ENCODE measurements at regions not wholly inside any gene's neighbourhood (a gene's known extent, or its start where the extent isn't known, plus 50 kb on each side); places are given as distances from the start of the nearest gene placed in this dataset.
"Not testable (repeated sequence)": the region's sequence is repeated elsewhere in the genome, so short reads cannot be mapped to it uniquely, and the experiment has no call there.

DNA sequence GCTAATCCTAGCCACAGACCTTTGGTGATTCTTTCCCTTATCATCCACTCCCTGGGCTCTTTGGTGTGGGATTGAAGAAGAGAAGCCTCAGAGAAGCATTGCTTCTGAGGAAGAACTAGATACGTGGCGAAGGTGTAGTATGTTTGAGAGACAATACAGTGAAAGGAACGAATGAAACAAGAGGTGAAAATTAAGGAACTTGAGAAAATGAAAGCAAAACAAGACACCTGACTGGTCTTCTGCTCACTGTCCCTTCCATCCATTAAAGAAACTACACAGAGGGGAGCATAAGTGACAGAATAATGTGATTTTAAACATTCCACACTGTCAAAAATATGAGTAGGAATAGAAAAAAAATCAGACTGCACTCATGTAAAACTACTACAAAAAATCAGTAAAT, 219.6 kb upstream of the NPSR1 start:
- no peak for TF ChIP-seq CTCF (IDR thresholded peaks at IDR 0.05; ENCODE audit: insufficient read depth in 1 of 2, low read depth in 1 of 2, low read length in 1 of 2, severe bottlenecking in 1 of 2, unreplicated experiment in 1 of 2)
- BruUV-seq (replicated peaks): no TSS peak

DNA sequence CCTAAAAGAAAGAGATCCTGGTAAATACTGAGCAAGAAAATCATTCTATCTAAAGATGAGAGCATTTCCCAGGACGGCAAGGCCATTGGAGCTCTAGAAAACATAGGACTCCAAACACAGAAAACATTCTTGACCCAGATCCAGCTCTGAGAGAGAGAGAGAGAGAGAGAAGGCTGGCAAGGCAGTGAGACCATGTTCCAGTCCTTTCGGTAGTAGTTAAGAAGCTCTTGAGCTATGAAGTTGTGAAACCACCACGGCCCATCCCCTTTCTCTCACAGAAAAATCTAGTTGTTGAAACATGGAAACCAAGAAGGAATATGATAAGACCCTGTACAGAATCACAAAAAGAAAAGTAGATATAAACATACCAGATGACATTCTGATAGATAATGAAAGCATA, 212.4 kb upstream of the NPSR1 start:
- H3K4me3 ChIP-seq (ENCODE audit: low read depth, low read length): no peak overlapping the region
- intact Hi-C loops (cut with micrococcal nuclease; ENCODE audit: unreplicated experiment): no loop called here
- TF ChIP-seq CTCF (IDR thresholded peaks at IDR 0.05; ENCODE audit: insufficient read depth in 1 of 2, low read depth in 1 of 2, low read length in 1 of 2, severe bottlenecking in 1 of 2, unreplicated experiment in 1 of 2): no peak
- Mint-ChIP-seq H3K4me3 (ENCODE audit: unreplicated experiment) (no peak overlapping the region), H3K9me3 (ENCODE audit: unreplicated experiment) (no peaks in the 10 kb centered on the region), H3K4me1 (ENCODE audit: low read depth, unreplicated experiment) (no peaks in the 10 kb centered on the region), H3K36me3 (ENCODE audit: insufficient read depth, unreplicated experiment) (no peaks in the 10 kb centered on the region), H3K27ac (ENCODE audit: unreplicated experiment) (no peak overlapping the region), H3K27me3 (ENCODE audit: insufficient read depth, unreplicated experiment) (peaks cover 7% of the 10 kb centered on the region)
- CTCF ChIA-PET: no interaction called here
- BruUV-seq (replicated peaks): no TSS peak
- H3K27me3 ChIP-seq (replicated peaks; ENCODE audit: control insufficient read depth, insufficient read depth, low read length): no peaks in the 10 kb centered on the region
- no peaks in the 10 kb centered on the region for H3K9me3 ChIP-seq
- DNase-seq: no peak
- POLR2A ChIA-PET: no interaction called here
- H3K36me3 ChIP-seq (ENCODE audit: control insufficient read depth, insufficient read depth, low read length): no peaks in the 10 kb centered on the region
- H3K4me1 ChIP-seq: no peaks in the 10 kb centered on the region

More for the DNA sequence above, 219.6 kb upstream of the NPSR1 start:
- no peak for DNase-seq
- no peaks in the 10 kb centered on the region for H3K9me3 ChIP-seq
- H3K4me3 Mint-ChIP-seq (ENCODE audit: unreplicated experiment): no peak overlapping the region
- H3K27me3 Mint-ChIP-seq (ENCODE audit: insufficient read depth, unreplicated experiment): peaks cover 5% of the 10 kb centered on the region
- H3K4me3 ChIP-seq (ENCODE audit: low read depth, low read length): no peak overlapping the region
- no peaks in the 10 kb centered on the region for H3K36me3 Mint-ChIP-seq (ENCODE audit: insufficient read depth, unreplicated experiment)
- no peaks in the 10 kb centered on the region for H3K4me1 ChIP-seq
- no peak overlapping the region for H3K27ac Mint-ChIP-seq (ENCODE audit: unreplicated experiment)
- ChIA-PET POLR2A (no interaction called here), CTCF (no interaction called here)
- intact Hi-C loops (cut with micrococcal nuclease; ENCODE audit: unreplicated experiment): no loop called here
- H3K27me3 ChIP-seq (replicated peaks; ENCODE audit: control insufficient read depth, insufficient read depth, low read length): no peaks in the 10 kb centered on the region
- no peaks in the 10 kb centered on the region for H3K4me1 Mint-ChIP-seq (ENCODE audit: low read depth, unreplicated experiment)
- peaks cover 11% of the 10 kb centered on the region for H3K9me3 Mint-ChIP-seq (ENCODE audit: unreplicated experiment)
- no peaks in the 10 kb centered on the region for H3K36me3 ChIP-seq (ENCODE audit: control insufficient read depth, insufficient read depth, low read length)

DNA sequence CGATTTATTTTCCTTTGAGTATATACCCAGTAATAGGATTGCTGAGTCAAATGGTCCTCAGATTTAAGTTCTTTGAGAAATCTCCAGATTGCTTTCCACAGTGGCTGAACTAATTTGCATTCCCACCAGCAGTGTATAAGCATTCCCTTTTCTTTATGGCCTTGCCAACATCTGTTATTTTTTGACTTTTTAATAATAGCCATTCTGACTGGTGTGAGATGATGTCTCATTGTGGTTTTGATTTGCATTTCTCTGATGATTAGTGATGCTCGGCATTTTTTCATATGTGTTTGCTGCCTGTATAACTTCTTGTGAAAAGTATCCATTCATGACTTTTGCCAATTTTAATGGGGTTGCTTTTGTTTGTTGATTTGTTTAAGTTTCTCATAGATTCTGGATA, 209.5 kb upstream of the NPSR1 start:
- H3K27me3 Mint-ChIP-seq (ENCODE audit: insufficient read depth, unreplicated experiment); H3K9me3 ChIP-seq; intact Hi-C loops (cut with micrococcal nuclease; ENCODE audit: unreplicated experiment); CTCF ChIA-PET; DNase-seq; H3K9me3 Mint-ChIP-seq (ENCODE audit: unreplicated experiment); H3K4me1 ChIP-seq; H3K4me3 ChIP-seq (ENCODE audit: low read depth, low read length); H3K36me3 Mint-ChIP-seq (ENCODE audit: insufficient read depth, unreplicated experiment); POLR2A ChIA-PET; H3K4me3 Mint-ChIP-seq (ENCODE audit: unreplicated experiment); H3K27ac Mint-ChIP-seq (ENCODE audit: unreplicated experiment); BruUV-seq (replicated peaks); H3K36me3 ChIP-seq (ENCODE audit: control insufficient read depth, insufficient read depth, low read length); H3K27me3 ChIP-seq (replicated peaks; ENCODE audit: control insufficient read depth, insufficient read depth, low read length); H3K4me1 Mint-ChIP-seq (ENCODE audit: low read depth, unreplicated experiment): not testable (repeated sequence)

GRCh38 chr7:34449765-34450164, 208.3 kb upstream of the NPSR1 start:
- TF ChIP-seq CTCF (IDR thresholded peaks at IDR 0.05; ENCODE audit: insufficient read depth in 1 of 2, low read depth in 1 of 2, low read length in 1 of 2, severe bottlenecking in 1 of 2, unreplicated experiment in 1 of 2): no peak
- H3K4me3 ChIP-seq (ENCODE audit: low read depth, low read length): no peak overlapping the region
- Mint-ChIP-seq H3K4me1 (ENCODE audit: low read depth, unreplicated experiment) (no peaks in the 10 kb centered on the region), H3K36me3 (ENCODE audit: insufficient read depth, unreplicated experiment) (no peaks in the 10 kb centered on the region), H3K27ac (ENCODE audit: unreplicated experiment) (no peak overlapping the region), H3K9me3 (ENCODE audit: unreplicated experiment) (no peaks in the 10 kb centered on the region), H3K4me3 (ENCODE audit: unreplicated experiment) (no peak overlapping the region), H3K27me3 (ENCODE audit: insufficient read depth, unreplicated experiment) (peaks cover 7% of the 10 kb centered on the region)
- H3K9me3 ChIP-seq: no peaks in the 10 kb centered on the region
- H3K36me3 ChIP-seq (ENCODE audit: control insufficient read depth, insufficient read depth, low read length): no peaks in the 10 kb centered on the region
- no TSS peak for BruUV-seq (replicated peaks)
- CTCF ChIA-PET: no interaction called here
- H3K4me1 ChIP-seq: no peaks in the 10 kb centered on the region
- intact Hi-C loops (cut with micrococcal nuclease; ENCODE audit: unreplicated experiment): no loop called here
- DNase-seq: no peak
- POLR2A ChIA-PET: no interaction called here
- no peaks in the 10 kb centered on the region for H3K27me3 ChIP-seq (replicated peaks; ENCODE audit: control insufficient read depth, insufficient read depth, low read length)
